HG02763 (cell line): ENCODE measurements at regions not wholly inside any gene's neighbourhood (a gene's known extent, or its start where the extent isn't known, plus 50 kb on each side); places are given as distances from the start of the nearest gene placed in this dataset.
"Not testable (repeated sequence)": the region's sequence is repeated elsewhere in the genome, so short reads cannot be mapped to it uniquely, and the experiment has no call there.

ENCODE experiments used
- ATAC-seq: cut with Tn5 transposase; IDR thresholded peaks from one replicate; pipeline ENCODE4 v1.9.1; 2021; ENCODE audit warnings: mild to moderate bottlenecking, moderate library complexity; ENCODE audit not compliant: unreplicated experiment

DNA sequence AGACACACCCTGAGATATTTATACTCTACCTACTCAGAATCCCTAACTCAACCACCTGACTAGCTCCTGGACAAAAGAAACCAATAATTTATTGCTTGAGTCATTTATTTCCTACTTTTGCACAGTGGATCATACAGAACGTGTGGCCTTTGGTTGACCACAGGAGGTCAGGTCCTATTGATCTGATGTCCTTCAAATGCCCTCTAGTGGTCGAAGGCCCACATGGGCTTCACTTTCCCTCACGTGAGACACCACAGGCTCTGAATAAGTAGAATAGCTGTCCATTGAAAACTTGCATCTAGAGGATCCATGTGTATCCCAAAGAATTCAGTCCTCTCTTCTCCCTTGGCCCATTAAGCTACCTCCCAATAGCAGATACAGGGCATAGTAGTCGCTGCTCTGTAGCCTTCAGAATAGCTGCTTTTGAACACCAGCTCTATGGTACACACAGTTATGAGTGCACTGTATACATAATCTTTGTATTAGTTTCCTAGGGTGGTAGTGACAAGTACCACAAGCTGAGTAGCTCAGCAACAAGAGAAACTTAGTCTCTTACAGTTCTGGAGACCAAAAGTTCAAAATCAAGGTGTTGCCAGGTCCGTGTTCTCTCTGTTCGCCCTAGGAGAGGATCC is 177.6 kb upstream of the SMARCA2 start:
- ATAC-seq = no peak

DNA sequence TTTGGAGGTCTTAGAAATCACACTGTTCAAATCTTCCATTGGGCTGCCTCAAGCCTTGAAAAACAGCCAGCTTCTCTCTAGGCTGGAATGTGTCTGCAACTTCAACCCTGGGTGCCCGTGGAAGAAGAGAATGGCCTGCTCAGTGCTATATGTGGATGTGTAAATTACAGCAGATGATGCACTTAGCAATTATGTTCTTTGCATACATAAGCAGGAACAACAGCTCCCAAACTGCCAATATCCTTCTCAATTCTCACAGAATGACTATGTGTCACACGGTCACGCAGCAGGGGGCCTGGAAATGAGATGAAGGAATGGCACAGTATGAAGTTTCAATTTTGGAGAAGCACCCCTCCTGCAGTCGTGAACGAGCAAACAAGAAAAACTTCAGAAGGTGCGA is 175.2 kb upstream of the SMARCA2 start:
- ATAC-seq = no peak

DNA sequence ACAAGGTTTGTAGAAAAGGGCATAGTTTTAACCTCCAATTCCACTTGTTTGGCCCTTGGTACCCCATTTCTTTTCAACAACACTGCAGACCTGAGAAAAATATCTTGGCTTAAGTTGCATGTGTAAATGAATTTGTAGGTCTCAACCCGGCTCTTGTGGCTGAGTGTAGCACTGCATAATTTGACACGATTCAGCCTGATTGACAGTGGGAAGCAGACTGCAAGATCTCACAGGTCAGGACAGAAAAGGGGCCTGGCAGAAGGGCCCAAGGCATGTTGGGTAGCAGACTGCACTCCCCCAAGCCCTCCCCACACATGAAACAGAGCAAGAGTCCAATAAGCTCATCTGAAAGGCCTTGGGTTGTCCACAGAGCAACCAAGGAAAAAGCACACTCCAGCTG is 169.7 kb upstream of the SMARCA2 start:
- no peak for ATAC-seq

DNA sequence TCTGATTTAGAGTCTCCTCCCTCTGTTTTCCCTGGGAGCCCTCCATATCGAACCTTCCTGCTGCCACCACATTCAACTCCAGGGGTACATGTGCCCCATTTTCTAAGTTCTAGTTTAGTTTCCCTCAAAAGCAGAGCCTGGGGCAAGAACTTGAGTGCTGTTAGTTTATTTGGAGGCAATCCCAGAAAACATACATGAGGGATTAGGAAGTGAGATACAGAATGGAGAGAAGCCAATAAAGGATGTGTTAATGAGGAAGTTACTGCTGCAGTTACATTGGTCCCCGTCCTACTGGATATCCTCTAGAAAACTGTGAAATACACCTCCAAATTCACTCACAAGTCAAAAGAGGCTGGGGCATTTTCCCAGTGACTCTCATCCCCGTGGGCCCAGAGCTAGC is 159.4 kb upstream of the SMARCA2 start:
- no peak for ATAC-seq

DNA sequence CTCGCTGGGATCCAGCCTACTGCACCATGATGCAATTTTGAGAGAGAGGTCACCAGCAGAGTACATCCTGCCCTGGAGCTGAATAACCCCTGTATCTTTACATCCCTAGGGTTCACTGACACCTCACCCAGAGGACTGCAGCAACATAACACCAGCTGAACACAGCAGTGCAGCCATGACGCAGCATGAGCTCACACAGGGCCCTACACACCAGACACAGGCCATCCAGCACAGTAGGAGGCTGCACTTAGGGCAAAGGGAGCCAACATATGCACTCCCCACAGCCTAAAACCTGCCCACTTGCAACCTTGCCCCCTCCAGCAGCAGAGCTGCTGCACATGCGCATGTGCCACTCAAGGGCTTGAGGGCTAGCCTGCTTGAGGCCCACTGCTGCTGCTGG is 157.3 kb upstream of the SMARCA2 start:
- no peak for ATAC-seq

DNA sequence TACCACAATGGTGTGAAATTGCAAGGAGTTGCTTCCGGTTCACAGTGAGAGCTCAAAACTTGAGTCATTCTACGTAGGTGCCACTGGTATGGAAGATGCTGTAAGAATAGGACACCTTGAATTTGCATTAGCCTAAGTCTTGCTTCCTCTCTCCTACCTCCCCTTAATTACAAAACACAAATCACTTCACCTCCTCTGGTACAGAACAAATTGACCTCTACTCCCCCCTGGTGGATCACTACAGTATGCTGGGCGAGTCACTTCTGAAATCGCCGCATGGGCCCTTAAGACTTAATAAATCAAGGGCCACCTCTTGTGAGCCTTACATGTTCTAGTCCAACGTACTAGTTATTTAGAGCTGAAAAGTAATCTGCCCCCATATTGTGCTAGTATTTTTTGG is 145.3 kb upstream of the SMARCA2 start:
- ATAC-seq = peak; percentile 76

DNA sequence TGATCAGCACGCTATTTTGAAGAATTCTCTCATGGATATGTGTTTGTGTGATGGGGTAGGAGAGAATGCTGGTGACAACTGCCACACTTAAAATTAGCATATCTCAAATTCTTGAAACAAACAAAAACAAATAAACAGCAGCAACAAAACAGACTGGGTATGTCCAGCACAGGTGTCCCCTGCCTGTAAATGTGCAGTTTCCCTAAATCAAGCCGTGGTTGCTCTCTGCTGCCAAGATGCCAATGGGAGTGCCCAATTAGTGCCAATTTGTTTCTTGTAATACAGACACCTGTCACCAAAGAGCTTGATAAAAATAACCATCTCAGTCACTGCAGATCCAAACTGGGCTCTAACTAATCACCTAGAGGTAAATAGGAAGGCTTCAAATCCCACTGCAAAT is 144.2 kb upstream of the SMARCA2 start:
- no peak for ATAC-seq

DNA sequence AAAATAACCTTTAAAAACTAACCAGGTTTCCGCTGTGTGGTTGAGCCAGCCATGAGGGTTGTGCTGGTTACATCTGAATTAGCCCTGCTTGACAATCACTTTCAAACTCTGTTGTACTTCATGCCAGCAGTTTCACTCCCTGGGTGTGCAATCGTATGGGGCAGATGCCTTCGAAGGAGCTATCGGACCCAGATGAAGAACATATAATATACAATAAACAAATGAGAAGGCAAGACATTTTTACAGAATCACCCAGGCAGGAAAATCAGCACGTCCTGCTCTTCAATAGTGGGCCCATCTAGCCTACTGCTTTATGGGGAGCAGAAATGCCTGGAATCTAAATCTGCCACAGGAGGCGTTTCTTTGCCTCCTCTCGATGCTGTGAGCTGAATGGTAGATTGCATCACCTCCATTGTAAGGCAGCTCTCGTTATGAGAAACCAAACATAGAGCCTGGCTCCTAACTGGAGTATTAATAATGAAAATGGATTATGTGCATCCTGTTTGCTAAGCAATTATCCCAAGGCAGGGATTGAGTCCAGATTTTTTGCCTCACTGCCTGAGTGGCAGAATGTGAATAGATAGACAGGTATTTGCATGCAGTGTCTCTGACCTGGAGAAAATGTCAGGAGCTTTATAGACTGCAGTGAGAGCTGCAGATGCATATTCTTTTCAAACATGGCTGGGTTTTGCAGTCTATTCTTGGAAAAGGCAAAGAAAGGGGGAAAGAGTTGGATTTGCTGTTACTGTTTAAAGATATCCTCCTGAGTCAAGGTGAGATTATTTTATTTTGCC is 143.3 kb upstream of the SMARCA2 start:
- no peak for ATAC-seq

DNA sequence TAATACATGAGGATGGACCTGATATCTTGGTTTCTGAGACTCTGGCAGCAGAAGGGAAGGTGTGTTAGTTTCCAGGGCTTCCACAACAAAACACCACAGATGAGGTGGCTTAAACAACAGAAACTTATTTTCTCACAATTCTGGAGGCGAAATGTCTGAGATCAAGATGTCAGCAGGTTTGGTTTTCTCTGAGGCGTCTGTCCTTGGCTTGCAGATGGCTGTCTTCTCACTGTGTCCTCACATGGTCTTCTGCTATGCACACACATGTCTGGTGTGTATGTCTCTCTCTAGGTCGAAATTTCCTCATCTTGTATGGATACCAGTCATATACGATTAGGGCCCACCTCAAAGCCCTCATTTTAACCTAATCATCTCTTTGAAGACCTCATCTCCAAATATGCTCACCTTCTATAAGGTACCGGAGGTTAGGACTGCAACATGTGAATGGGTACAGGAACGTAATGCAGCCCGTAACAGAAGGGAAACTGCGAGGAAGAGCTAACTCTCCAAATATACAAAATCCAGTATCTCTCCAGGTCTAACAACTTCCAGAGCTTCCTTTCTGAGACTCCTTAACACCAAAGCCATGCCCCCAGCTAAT is 139.8 kb upstream of the SMARCA2 start:
- ATAC-seq = no peak

DNA sequence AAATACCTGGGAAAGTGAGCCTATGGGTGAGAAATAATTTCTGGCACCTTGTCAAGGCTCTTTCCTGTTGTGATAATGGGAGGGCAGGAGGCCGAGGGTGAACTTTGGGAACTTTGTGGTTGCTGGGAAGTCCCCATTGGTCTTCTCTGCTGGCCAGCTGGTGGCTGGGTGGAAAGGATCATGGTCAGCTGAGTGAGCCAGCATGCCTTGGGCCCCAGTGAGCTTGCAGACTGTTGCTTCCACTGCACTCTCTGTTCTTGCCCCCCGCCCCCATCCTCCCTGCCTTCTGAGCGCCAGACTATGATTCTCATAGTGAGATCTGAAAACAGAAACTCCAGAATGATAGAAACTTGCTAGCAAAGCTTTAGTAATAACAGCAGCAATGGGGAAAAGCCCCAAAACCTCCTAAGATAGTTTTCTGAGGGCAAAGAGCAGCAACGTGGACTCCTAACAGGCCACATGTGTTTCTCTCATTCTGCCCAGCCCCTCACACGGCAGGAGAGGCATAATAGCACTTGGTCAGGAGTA is 139.2 kb upstream of the SMARCA2 start:
- peak; percentile 63 for ATAC-seq

DNA sequence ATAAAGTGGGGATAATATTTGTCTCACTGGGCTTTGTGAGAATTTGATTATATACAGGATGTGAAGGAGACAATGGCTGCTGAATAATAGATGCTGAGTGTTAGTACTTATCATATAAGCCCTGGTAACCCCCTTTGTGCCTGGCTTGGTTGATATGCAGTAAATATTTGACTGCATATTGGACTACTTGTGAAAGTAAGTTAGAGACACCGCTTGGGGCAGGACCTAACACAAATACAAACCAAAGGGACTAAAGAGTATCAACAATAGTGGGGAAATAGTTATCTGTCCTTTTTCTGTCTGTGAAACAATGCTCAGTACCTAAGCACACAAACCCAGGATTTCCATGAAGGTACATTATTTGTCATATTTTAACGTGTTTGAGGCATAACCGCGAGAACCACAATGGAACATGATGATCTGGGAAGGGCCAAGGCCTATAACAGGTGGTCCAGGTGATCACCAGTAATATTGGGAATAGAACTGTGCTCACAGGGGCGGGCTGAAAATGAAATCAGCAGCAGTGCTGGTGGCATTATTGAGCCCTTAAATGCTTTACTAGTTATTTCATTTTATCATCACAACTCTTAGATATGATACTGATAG is 138.2 kb upstream of the SMARCA2 start:
- no peak for ATAC-seq

DNA sequence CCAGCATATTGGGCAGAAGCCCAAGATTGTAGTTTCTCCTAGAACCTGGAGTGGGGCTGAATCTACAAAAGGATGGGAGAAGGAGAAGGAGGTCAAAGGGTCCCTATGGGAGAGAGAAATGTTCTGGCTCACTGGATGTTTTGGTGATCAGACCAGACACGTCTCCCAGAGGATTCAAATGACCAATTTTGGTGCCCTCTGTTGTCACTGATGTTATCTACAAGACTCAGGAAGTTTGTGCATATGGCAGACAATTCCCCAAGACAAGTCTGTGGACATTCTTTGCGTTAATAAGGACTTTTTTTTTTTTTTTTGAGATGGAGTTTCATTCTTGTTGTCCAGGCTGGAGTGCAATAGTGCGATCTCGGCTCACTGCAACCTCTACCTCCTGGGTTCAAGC is 137.2 kb upstream of the SMARCA2 start:
- no peak for ATAC-seq

DNA sequence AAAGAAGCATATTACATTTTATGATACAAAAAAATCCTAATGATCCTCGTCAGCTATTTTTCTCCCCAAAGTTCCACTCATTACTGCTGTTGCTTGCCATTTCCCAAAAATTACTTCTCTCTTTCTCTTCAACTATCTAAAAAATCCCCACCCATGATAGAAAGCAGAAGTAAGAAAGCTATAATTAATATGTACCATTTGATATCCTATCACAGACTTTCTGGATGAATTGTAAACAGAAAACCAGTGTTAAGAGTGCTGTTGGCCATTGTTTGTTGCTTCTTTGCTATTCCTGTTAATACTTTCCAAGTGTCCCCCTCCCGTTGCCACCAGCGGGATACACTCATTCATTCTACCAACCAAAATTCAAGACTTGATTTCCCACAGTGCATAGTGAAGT is 136.3 kb upstream of the SMARCA2 start:
- ATAC-seq = no peak

DNA sequence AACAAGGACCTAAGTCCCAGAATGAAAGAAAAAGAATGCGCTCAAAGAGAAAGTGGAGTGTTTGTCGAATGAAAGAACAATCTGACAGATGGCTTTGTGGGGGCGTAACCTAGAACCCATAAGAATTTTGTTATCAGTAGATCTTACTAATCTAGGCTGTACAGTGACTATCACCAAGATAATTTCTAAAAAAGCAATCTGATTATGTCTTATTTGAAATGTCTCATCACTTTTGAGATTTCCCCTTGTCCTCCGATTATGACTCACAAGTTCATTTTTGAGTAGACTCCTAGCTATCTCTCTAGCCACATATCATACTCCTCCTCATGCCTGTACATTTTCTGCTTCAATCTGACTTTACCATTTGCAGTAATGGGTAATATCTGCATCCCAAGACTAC is 135.6 kb upstream of the SMARCA2 start:
- peak; percentile 30 for ATAC-seq

DNA sequence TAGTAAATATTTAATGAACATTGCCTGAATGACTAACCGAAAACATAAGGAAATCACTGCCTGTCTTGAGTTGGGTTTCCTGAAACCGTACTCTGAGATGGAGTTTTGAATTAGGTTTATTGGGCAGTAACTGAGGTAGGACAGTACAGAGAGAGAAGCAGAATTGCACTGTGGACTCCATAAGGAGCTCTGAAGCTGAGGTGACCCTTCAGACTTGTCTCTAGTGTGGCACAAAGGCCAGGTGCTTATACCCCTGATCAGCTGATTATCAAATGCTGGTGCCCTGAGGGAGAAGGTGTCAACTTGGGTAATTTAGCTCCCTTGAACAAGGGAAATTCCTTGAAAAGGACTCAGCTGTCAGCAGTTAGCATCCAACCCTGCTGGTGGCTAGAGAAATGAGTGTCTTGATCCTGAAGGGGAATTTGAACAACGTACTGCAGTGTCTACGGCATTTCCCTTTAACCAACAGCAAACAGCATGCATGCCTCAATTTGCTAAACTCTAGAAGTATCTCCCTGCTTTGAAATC is 135.0 kb upstream of the SMARCA2 start:
- no peak for ATAC-seq

DNA sequence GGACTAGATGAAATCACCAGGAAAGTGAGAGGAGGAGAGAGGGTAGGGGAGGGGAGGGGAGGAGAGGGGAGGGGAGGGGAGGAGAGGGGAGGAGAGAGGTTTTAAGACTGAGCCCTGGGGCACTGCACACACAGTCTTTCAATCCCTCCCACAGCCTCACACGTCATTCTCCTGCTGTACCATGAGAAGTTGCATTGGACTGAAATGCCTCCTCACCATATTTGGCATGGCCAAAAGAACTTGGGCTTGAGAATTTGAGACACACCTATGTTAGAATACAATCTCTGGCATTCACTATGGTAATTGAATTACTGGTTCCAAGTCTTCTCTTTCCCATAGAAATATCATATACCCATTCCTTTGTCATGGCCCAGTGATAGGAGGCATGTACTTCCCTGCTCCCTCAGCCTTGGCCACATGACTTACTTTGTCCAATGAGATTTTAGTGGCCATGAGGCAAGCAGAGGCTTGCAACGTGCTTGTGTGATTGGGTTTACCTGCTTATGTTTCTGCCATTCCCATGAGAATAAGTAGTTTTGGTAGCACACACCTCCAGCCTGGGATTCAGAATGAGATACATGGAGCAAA is 133.3 kb upstream of the SMARCA2 start:
- ATAC-seq = no peak

DNA sequence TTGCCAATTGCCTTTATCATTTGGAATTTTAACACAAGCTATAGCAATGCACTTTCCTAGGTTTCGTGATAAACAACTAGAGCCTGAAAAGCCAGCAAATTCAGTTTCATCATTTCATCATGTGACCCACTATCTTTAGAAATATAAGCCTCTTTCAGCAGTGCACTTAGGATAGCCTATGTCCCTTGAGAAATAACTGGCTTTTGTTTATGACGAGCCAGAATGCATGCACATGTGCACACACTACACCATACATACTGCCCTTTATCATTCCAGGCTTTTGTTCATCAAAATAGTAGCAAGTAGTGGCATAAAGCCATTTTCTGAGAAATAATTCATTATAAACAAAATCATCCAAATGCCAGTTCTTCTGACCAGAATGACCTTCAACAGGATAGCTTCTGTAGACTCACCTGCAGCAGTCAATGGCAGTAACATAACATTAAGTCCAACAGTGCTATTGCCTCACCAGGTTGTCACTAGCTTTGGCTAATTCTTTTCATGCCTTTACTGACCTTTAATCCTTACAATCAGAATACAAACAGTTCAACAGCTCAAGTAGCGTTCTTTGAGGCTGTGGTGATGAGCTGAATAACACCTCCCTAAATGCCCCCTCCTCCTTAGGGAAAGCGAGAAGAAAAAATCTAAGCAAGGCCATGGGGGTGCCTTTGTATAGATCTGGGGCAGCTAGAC is 132.3 kb upstream of the SMARCA2 start:
- no peak for ATAC-seq

DNA sequence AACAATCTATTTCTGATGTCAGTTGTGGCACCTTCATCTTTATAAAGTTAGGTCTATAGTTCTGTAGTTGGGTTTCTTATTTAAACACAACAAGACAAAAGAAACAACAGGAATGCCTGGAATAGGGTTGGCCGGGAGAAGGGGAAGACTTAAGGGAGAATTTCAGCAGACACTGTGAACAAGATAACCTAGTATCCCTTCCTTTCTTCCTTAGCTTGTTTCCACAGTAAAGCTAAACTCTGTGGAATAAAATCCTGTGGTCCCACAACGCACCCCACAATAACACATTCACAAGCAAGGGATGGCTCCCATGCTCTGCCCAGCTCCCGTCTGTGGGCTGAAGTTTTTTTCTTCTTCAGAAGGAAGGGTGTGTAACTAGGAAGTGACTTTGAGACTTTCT is 124.9 kb upstream of the SMARCA2 start:
- ATAC-seq = no peak

DNA sequence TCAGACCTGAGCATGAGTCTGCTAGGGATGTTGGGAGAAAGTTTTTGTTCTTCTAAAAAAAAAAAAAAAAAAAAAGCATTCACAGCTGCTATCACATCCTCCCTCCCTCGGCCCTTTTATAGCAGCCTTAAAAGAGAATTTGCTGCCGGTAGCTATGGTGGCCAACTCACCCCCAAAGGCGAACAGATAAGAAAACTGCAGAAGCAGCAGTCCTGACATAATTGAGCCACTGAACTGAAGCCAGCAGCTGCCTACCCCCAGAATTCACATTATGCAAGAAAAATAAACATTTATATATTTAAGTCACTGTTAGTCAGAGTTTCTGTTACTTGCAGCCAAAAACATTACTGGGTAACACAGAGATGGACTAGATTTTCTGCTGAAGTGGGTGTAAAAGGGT is 124.3 kb upstream of the SMARCA2 start:
- no peak for ATAC-seq

DNA sequence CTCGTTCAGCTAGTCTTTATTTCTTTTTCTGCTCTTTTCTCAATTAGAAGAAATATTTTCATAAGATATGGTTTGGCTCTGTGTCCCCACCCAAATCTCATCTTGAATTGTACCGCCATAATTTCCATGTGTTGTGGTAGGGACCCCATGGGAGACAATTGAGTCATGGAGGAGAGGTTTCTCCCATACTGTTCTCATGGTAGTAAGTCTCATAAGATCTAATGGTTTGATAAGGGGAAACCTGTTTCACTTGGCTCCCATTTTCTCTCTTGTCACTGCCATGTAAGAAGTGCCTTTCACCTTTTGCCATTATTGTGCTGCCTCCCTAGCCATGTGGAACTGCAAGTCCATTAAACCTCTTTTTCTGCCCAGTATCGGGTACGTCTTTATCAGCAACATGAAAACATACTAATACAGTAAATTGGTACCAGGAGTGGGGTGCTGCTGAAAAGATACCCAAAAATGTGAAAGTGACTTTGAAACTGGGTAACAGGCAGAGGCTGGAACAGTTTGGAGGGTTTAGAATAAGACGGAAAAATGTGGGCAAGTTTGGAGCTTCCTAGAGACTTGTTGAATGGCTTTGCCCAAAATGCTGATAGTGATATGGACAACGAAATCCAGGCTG is 112.0 kb upstream of the SMARCA2 start:
- ATAC-seq = not testable (repeated sequence)
